Cerebellar nuclear complex (tissue), 1 donor: ENCODE measurements at regions not wholly inside any gene's neighbourhood (a gene's known extent, or its start where the extent isn't known, plus 50 kb on each side); places are given as distances from the start of the nearest gene placed in this dataset.

Source experiments
- DNase-seq, 2 experiments: peaks; one replicate each; lab custom pipeline; 2025; lab: John Stamatoyannopoulos, UW

DNA sequence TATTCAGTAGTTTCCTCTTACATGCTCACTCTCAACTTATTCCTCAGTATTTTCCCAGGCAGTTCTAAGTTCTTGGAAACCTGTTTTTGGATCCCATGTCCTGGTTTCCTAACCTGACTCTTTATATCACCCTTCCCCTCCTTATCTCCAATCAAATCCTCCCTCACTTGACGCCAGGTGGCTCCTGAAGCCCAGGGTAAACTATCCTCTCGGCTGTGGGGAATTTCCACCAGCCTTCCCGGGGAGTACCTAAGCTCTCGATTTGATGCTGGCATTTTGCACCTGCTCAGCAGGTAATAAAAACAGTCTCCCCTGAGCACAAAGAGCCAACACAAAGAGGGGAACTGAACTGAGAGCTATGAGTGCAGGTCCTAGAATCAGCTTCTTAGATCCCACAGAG lies 538.0 kb downstream of the SLC4A3 start:
- DNase-seq: no peak

DNA sequence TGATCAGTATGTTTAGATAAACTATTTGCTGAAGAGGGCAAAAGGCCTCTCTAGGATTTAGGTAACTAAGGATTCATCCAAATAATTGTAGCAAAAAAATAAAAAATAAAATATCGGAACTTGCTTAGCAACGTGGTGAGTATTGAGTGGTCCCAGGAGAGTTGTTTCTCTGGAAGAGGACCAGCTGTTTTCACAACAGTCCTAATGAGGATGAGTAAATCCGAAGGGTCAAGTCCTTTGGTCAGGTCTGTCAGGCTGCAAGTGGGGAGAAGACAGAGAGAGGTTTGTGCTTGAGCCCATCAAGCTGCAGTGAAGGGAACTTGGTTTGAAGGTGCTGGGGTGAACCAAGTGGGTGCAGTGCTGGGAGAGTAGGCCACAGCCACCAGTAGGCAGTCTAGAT lies 539.2 kb downstream of the SLC4A3 start:
- DNase-seq: no peak

DNA sequence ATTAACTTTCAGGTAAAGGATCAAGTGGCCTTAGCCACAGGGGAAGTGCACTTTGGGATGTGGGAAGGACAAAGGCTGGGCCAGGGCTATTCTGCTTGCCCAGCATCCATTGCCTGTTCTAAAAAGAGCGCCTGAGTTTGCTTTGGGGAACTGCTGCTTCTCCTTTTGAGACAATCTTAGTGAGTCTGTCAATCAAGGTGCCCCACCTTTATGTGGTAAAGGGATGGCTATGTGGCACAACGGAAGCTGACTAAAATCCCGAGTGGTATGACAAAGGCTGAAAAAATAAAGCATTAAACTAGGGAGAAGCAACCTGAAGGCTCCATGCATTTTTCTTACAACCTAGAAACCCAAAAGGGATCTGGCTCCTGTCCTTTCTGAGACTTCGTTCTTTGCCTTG lies 540.5 kb downstream of the SLC4A3 start:
- no peak for DNase-seq

DNA sequence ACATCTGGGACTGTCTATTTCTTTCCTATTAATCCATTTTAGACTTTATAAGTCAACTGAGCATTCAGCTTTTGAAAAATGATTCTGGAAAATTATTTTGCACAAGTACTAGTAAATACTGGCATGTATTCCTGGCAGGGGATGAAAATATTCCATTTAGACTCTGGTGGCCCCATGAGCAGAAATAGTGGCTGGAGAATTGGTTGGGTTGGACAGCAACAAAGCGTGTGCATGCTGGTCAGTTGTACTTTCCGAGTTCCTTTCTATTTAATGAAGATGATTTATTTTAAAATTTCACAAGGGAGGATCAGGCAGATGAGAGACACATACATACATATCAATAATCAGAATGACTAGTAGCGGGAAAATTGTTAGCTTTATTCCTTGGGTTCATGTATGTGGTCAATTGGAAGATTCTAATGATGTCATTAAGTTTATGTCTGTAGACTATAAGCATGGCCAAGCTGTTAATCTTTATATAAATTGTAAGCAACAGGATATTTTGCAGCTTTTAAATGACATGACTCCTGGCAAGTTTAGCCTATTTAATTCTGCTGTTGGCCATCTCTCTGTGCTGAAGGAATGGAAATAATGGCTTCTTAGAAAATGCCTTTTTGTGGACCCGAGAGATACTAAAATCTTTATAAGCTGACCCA lies 541.6 kb downstream of the SLC4A3 start:
- no peak for DNase-seq

DNA sequence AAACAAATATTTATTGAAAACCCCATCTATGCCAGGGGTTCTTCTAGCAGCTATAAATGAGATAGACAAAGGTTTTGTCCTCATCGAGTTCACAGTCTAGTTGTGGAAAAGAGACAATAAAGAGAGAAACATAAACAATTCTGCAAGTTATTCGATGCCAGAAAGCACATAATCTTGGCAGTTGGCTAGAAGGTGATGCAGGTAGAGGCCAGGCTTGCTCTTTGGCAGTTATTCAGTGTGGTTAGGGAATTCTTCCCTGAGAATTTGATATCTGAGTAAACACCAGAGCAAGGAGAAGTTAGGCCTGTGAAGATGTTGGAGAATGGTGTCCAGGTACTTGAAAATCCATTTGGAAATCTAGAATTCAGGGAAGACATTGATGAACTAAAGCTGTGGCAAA lies 547.4 kb downstream of the SLC4A3 start:
- DNase-seq: no peak

DNA sequence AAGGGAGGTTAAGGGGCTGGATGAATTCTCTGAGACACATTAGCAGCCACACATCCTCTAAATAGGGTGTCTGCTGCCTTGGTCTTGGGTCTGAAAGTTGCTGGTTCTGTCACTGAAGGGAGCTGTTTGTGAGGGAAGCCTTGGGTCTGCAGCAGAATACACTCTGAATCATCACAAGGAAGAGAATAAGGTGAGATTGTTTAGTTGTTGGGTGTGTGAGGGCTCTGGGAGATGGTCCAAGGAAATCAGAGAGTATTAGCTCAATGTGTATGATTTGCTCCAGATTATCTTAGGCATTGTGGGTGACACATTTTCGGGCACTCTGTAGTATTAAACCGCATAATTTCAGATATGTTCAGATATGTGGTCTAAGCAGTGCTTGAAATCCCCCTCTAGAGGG lies 548.5 kb downstream of the SLC4A3 start:
- no peak for DNase-seq

DNA sequence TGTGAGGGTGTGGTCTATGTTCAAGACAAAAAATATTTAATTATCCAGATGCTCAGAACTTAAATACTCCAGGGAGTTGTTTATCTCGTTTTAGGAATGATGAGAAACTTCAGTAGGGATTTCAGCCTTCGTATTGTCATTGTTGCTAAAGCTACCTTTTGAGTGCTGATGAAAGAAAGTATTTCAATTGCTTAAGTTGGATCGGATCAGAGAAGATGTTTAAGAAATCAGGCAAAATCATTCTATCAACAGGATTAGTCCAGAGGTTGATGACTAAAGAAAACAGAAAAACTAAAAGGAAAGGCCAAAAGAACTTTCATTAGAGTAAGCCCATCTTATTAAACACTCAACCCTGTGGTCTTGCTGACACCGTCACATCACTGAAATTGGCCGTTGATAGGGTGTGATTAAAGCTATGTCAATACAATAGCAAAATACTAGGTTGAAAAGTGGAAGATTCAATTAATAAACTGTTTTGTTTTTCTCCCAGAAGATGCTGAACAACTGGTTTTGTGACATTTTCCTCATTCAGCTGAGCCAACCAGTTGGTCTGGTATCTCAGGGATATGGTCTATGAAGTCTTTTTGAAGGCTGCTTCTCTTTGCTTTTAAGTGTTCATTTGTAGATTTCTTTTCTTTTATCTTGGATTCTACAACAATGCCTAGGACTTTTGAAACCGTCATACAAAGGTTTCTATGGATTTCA lies 551.7 kb downstream of the SLC4A3 start:
- no peak for DNase-seq

DNA sequence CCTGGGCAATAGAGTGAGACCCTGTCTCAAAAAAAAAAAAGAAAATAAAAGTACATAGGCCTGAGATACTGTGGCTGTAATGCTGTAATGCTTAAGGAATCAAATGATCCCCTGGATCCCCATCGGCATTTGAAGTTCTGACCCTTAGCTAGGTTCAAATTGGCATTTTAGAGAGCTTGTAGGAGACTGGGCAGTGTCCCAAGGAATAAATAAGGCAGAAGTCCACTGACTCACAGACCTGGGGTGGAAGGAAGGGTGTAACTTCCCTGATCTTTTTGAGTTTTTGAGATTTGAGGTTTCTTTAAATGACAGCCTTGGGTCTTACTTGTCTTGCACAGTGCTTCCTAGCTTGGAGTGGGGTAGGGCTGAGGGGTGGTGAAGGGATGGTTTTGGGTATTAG lies 553.7 kb downstream of the SLC4A3 start:
- no peak for DNase-seq

DNA sequence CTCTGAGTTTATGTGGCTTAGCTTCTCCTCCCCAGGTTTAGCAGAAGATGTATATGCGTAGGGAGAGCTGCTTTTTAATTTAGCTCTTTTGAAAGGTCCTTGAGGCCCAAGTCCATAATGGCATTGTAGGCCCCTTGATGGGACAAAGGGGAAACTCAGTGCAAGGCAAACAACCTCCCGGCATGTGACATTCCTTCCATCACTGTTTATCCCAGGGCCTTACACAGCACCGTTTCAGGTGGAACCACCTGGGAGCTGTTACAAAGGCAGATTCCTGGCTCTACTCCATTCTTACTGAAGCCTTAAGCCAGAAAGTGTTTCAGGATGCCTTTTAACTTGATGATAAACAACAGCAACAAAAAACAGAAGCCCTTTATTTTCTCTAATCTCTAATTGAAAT lies 555.4 kb downstream of the SLC4A3 start:
- DNase-seq: no peak

DNA sequence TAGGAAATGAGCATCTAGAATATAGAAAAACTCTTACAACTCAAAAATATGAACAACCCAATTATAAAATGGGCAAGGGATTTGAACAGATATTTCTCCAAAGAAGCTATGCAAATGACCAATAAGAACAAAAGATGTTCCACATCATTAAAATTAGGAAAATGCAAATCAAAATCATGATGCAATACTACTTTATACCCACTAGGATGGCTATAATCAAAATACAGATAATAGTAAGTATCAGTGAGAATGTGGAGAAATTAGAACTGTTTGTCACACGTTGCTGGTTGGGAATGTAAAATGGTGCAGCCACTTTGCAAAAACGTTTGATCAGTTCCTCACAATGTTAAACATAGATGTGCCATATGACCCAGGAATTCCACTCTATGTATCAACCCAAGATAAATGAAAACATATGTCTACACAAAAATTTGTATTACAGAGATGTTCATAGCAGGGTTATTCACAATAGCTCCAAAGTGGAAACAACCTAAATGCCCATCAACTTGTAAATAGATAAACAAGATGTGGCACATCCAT lies 558.4 kb downstream of the SLC4A3 start:
- no peak for DNase-seq

DNA sequence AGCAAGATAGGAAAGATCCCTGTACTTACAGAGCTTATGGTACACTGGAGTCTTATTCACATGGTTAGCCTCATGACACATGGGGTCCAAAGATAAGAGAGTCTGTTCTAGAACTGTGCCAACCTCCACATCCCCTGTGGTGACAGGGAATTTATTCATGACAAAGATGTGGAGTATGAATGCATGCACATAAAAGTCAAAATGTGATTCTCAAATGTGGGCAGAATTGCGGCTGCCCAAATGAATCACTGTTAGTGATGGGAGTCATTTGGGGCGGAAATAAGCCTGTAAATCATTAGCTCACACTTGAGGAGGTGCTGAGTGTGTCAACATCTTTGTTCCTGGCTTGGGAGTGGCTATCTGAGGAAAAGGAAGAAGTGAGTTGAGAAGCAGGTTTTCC lies 560.6 kb downstream of the SLC4A3 start:
- no peak for DNase-seq

DNA sequence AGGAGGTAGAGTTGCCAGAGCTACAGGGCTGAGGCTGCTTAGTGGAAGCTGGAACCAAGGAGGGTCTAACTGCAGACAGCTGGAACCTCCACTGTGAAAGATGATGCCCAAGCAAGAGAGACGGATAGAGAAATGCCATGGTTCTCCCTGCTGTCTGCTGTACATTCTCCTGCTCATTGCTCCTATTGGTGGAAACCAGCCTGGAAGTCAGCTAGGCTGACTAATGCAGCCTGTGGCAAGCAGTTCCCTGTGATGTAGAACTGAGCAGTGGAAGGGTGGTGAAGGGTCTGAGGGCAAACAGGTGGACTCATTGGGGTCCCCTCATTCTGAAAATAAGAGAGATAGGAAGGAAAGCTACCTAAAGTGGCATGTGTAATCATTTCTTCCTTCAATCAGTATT lies 563.6 kb downstream of the SLC4A3 start:
- DNase-seq: no peak

DNA sequence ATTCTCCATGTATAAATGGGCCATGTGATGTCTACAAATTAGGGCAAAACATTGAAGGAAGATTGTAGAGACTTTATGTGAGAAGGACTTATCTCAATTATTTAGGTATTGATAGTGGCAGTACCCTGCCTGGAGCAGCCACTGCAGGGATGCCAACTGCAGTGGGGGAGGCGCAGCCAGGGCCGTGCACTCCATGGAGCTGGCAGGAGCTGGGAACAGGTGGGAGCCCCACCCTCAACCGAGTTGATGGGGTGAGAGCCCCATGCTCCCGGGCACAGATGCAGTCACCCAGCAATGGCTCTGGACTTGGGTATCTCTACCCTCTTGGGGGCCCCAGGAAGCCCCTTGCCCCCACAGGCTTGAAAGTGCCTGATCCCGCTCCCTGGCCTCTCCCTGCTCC lies 564.3 kb downstream of the SLC4A3 start:
- no peak for DNase-seq

DNA sequence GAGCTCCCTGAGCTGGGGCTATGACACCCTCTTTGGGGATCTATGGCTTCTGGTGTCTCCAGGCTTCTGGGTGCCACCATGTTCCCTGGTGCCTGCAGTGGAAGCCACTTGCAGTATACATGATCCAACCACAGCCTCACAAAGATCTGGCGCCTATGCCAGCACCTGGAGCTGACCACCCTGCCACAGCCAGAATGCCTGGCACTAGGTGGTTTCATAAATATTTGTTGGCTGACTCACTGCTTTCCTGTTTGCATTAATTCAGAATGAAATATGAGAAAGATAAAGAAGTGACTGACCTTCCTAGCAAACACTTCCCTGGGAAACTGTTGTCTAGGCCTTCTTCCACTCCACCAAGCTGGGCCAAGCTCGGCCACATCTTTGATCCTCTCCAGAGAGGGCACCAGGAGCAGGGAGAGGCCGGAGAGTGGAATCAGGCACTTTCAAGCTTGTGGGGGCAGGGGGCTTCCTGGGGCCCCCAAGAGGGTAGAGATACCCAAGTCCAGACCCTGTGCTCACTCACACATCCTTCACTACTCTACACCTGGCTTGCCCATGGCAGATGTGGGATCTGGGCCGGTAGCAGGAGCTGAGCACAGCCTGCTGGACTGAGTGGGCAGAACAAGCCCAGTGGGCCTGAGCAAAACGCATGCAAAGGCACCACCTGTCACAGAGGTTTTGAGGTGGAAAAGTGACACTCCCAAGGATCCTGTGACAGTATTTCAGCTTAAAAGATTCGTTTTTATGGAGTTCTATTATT lies 565.7 kb downstream of the SLC4A3 start:
- no peak for DNase-seq

DNA sequence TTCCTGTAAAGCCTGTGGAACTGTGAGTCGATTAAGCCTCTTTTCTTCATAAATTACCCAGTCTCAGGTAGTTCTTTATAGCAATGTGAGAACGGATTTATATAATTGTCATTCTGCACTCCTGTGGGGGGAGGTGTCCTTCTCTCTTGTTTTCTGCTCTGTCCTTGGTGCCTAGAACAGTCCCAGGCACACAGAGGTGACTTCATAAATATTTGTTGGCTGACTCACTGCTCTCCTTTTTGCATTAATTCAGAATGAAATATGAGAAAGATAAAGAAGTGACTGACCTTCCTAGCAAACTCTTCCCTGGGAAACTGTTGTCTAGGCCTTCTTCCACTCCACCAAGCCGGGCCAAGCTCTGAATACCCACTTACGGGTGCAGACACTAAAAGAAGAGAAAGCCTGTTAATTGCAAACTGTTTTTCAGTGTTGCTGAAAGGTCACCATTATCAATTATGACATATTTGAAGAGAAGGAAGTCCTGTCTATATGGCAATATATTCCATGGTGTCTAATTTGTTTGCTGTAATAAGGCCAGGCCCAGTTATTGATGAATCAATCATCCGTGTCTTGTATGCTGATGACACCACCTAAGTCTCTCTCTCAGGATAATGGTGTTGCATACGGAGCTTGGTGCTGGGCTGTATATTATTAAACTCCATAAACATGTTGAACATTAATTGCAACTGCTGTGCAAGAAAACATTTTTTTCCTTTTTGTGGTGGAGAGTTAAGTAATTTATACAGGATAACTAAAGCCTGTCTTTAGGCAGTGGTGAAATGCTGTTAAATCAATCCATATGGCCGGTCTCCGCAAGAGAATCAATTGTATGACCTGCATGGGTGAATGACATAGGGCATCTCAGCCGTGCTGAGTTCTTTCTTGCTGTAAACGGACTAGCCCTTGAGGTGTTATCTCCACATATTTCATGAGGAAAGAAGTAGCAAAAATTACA lies 567.5 kb downstream of the SLC4A3 start:
- no peak for DNase-seq

DNA sequence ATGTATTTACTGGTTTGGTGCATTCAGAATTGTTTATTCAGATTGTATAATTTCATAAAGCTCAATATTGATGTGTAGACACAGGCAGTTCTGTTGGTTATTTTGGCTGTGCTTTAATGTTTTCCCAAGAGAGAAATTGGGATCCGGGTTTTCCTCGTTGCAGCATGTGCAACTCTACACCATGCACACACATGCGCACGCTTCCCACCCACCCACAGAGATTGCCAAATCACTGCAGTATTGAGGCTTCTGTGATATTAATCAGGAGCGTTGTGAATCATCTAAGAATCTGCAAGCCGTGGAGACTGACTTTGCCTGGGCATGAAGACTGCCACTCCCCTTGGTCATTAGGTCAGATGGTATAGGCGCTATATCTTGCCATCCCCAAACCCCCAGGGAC lies 571.5 kb downstream of the SLC4A3 start:
- DNase-seq: no peak

DNA sequence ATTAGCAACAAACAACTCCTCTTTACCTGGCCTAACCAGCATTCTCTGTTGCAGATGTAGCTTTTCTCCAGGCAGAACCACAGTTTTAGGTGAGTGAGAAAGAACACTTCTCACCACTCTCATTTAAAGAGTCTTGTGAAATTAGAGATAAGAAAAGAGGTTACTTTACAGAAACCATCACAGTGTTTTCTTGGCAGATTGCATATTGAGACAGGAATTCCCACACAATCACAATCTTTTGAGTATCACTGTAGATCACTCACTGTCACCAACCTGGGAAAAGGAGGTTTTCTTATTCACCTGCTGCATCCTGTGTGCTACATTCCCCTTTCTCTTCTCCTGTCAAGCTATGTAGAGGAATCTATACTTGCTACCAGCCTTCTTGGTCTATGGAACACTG lies 574.6 kb downstream of the SLC4A3 start:
- no peak for DNase-seq

DNA sequence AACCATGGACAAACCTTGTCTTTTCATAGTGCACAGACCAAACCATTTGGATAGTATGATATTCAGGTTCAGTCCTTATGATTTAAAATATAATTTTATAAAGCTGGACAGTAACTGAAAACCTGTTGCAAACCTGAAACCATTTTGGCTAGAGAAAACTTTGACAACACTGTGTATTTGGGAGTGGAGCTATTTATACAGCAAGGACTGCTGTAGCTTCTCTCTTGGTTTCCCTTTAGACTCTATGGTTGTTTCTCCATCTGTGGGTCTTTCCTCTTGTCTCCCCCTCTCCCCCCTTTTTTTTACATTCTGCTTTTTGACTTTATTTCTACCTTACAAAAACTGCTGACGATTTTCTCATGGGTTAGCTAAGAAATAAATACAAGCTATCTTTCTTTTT lies 581.7 kb downstream of the SLC4A3 start:
- DNase-seq: no peak

DNA sequence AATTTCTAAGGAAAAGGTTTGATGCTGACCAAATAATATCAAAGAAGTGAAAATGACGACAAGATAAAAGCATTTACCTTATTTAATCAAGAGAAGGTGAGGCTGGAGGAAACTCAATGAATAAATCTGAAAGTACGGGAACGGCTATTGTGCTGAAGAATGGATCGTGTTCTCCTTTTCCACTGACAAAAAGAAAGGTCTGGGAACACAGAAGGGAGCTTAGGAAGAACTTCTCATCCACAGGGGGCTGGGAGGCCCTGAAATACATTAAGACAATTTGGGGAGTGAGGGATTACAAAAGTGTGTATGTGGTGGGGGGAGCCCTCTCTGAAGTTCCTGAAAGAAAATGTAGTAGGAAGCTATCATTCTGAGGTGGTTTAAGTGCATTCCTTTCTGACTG lies 582.3 kb downstream of the SLC4A3 start:
- DNase-seq: no peak

DNA sequence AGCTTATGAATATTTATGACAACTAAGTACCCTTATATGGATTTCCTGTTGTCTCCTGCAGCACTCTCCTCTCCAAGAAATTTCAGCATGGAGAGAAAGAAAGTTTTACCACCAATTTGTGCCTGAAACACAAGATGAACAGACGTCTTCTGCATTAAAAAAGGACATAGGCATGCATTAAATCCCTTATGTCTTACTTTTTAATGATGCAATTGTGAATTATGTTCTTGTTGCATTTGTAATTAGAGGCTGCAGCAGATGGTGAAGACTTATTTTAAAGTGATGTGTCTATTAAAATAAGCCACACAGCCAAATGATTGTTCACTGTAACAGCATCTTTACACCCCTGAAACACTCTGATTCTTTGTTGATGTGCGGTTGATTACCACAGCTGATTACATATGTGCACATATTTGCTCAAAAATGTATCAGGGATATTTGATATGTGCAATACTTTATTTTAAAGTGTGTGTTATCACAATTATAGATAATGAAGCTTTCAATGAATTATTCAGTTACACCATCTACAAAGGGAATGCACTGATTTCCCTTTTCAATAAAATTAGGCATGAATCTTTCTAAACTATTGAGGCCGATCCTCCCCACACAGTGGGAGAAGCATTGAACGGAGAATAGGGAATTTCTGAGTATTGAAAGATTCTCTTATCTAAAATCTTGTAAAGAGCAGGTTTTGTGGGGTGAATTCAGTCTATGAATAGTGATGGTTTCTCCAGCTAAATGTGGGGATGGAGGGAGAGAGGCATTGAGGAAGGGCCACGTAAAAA lies 585.1 kb downstream of the SLC4A3 start:
- no peak for DNase-seq

DNA sequence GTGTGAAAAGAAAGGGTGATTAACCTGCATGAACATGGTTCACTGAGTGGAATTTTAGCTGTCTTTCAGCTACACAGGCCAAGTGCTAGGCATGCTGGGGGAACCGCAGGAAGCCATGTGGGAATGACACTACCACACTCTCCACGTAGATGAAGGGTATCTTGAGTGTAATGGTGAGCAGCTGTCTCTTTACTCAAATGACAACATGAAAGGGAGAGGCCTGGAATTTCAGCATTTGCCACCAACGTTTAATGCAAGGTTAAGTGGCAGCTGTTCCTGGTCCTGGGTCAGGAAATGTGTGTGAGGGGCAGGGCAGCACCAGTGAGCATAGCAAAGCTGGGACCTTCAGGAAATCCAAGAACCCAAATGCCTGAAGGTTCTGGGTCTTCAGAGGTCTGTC lies 588.4 kb downstream of the SLC4A3 start:
- no peak for DNase-seq
